Left lung (tissue), 4 donors: ENCODE measurements at regions not wholly inside any gene's neighbourhood (a gene's known extent, or its start where the extent isn't known, plus 50 kb on each side); places are given as distances from the start of the nearest gene placed in this dataset.

Experiments used
- ATAC-seq: fragments of 200-7000 bp; cut with Tn5 transposase; one replicate; pipeline ENCODE4 v1.9.1; 2020; ENCODE audit warnings: moderate library complexity
- DNase-seq, 4 donors: peaks; one replicate each; pipeline ENCODE4 v3.0.0-alpha.2; 2013 to 2020
- H3K27ac ChIP-seq, 2 donors: fragments of 200-600 bp; sonication (generic) in 1 of 2; one replicate each; pipeline versions ENCODE4 v1.5.0 to v1.8.0; 2020 to 2021
- H3K27me3 ChIP-seq, 2 donors: fragments of 200-600 bp; sonication (generic) in 1 of 2; one replicate each; pipeline versions ENCODE4 v1.5.0 to v1.8.0; 2020 to 2021
- H3K36me3 ChIP-seq, 2 donors: fragments of 200-600 bp; sonication (generic) in 1 of 2; one replicate each; pipeline versions ENCODE4 v1.5.0 to v1.8.0; 2020 to 2021
- H3K4me1 ChIP-seq, 2 donors: fragments of 200-600 bp; one replicate each; pipeline ENCODE4 v1.8.0; 2021
- H3K4me3 ChIP-seq, 2 donors: fragments of 200-600 bp; sonication (generic) in 1 of 2; one replicate each; pipeline versions ENCODE4 v1.5.0 to v1.8.0; 2020 to 2021; ENCODE audit warnings: mild to moderate bottlenecking in 1 of 2
- H3K9me3 ChIP-seq, 2 donors: fragments of 200-600 bp; sonication (generic) in 1 of 2; one replicate each; pipeline versions ENCODE4 v1.5.0 to v1.8.0; 2020 to 2021
- CTCF ChIP-seq, 2 donors: fragments of 200-600 bp; sonication (generic) in 1 of 2; IDR thresholded peaks; one replicate each; pipeline versions ENCODE4 v1.5.0 to v1.8.0; 2021; ENCODE audit warnings: antibody characterized with exemption in 2 of 2
- intact Hi-C, 2 donors: fragments of 100-400 bp; cut with DNase I; formaldehyde crosslinking; loops; one replicate each; pipeline versions ENCODE4 v1.11.2 to v1.14.2; 2022
- donor health status: DM: no; HTN: yes; CAD: no.
- donor health status: DM: no; HTN: no; CAD: no.

GRCh38 chr11:15725246-15725645 lies 610.5 kb downstream of the INSC start:
- peak; percentile 83 for ATAC-seq
- TF ChIP-seq CTCF (IDR thresholded peaks at IDR 0.05): no peak
- H3K27me3 ChIP-seq: no peaks in the 10 kb centered on the region
- peaks cover 0 to 7% of the 10 kb centered on the region in 2 donors for H3K4me1 ChIP-seq
- no peak overlapping the region for H3K4me3 ChIP-seq
- DNase-seq: no peak
- intact Hi-C loops: no loop called here
- no peaks in the 10 kb centered on the region for H3K36me3 ChIP-seq
- no peak overlapping the region for H3K27ac ChIP-seq
- H3K9me3 ChIP-seq: no peaks in the 10 kb centered on the region

- Histone ChIP-seq H3K27ac (no peak overlapping the region), H3K4me3 (no peak overlapping the region), H3K4me1 (peaks cover 0 to 7% of the 10 kb centered on the region in 2 donors), H3K36me3 (no peaks in the 10 kb centered on the region), H3K9me3 (no peaks in the 10 kb centered on the region), H3K27me3 (no peaks in the 10 kb centered on the region)
- ATAC-seq (no peak), DNase-seq (no peak)
- intact Hi-C loops: no loop called here
- no peak for TF ChIP-seq CTCF (IDR thresholded peaks at IDR 0.05)
Observed at GRCh38 chr11:15726221-15726746, 611.6 kb downstream of the INSC start.

GRCh38 chr11:15726893-15727519 lies 612.3 kb downstream of the INSC start:
- intact Hi-C loops: no loop called here
- no peak for TF ChIP-seq CTCF (IDR thresholded peaks at IDR 0.05)
- Histone ChIP-seq H3K4me1 (peaks cover 0 to 7% of the 10 kb centered on the region in 2 donors), H3K27ac (peak overlapping the region in 1 of 2 donors; percentile 7), H3K4me3 (no peak overlapping the region), H3K9me3 (no peaks in the 10 kb centered on the region), H3K27me3 (no peaks in the 10 kb centered on the region), H3K36me3 (no peaks in the 10 kb centered on the region)
- peak; percentile 10 for ATAC-seq
- DNase-seq: no peak

GRCh38 chr11:15727520-15727914 lies 612.8 kb downstream of the INSC start:
- H3K27ac ChIP-seq: peak overlapping the region in 1 of 2 donors; percentile 7
- H3K27me3 ChIP-seq: no peaks in the 10 kb centered on the region
- intact Hi-C loops: no loop called here
- no peak for ATAC-seq
- DNase-seq: no peak
- TF ChIP-seq CTCF (IDR thresholded peaks at IDR 0.05): no peak
- no peaks in the 10 kb centered on the region for H3K36me3 ChIP-seq
- H3K4me3 ChIP-seq: no peak overlapping the region
- no peaks in the 10 kb centered on the region for H3K9me3 ChIP-seq
- peaks cover 0 to 7% of the 10 kb centered on the region in 2 donors for H3K4me1 ChIP-seq

GRCh38 chr11:15728207-15728606 lies 613.5 kb downstream of the INSC start:
- no peak for TF ChIP-seq CTCF (IDR thresholded peaks at IDR 0.05)
- Histone ChIP-seq H3K27ac (no peak overlapping the region), H3K4me1 (peaks cover 0 to 7% of the 10 kb centered on the region in 2 donors), H3K9me3 (no peaks in the 10 kb centered on the region), H3K27me3 (no peaks in the 10 kb centered on the region), H3K4me3 (no peak overlapping the region), H3K36me3 (no peaks in the 10 kb centered on the region)
- ATAC-seq (no peak), DNase-seq (no peak)
- intact Hi-C loops: no loop called here
